Naive thymus-derived CD8-positive, alpha-beta T cell (primary cell): ENCODE measurements at regions not wholly inside any gene's neighbourhood (a gene's known extent, or its start where the extent isn't known, plus 50 kb on each side); places are given as distances from the start of the nearest gene placed in this dataset.

Source experiments
- ATAC-seq, 2 donors: fragments of 150-1000 bp; cut with Tn5 transposase in 1 of 2; sonication (Bioruptor Pico), chemical (Tn5 transposase) in 1 of 2; 1 replicate in 1 of 2; 2 replicates in 1 of 2; pipeline ENCODE4 v1.10.0; 2021; ENCODE audit warnings: mild to moderate bottlenecking in 2 of 2, moderate library complexity in 2 of 2
- POLR2A ChIA-PET: fragments of 350-600 bp; sonication (Branson Sonifier 250); formaldehyde crosslinking; loops from one replicate; lab custom pipeline; 2021; ENCODE audit warnings: antibody characterized with exemption; lab: Charles Lee
- DNase-seq, 10 donors: peaks; one replicate each; pipeline versions ENCODE4 v3.0.0 to v3.0.0-alpha.2; 2020 to 2022
- H3K27ac Mint-ChIP-seq, 10 donors: one replicate each; pipeline ENCODE4 v1.8.0; 2020 to 2022; ENCODE audit warnings: mild to moderate bottlenecking in 10 of 10, mixed read lengths in 10 of 10, moderate library complexity in 4 of 10, inconsistent platforms in 1 of 10
- H3K27me3 Mint-ChIP-seq, 5 donors: one replicate each; pipeline ENCODE4 v1.8.0; 2021 to 2022; ENCODE audit warnings: mixed read lengths in 5 of 5
- H3K36me3 Mint-ChIP-seq, 3 donors: one replicate each; pipeline ENCODE4 v1.8.0; 2020 to 2022; ENCODE audit warnings: mixed read lengths in 3 of 3, mild to moderate bottlenecking in 2 of 3, inconsistent platforms in 1 of 3
- H3K4me1 Mint-ChIP-seq, 4 donors: one replicate each; pipeline ENCODE4 v1.8.0; 2021 to 2022; ENCODE audit warnings: mixed read lengths in 4 of 4
- H3K4me3 Mint-ChIP-seq, 10 donors: one replicate each; pipeline ENCODE4 v1.8.0; 2020 to 2022; ENCODE audit warnings: mild to moderate bottlenecking in 10 of 10, mixed read lengths in 10 of 10, moderate library complexity in 6 of 10, inconsistent platforms in 1 of 10
- H3K9me3 Mint-ChIP-seq, 9 donors: one replicate each; pipeline ENCODE4 v1.8.0; 2020 to 2022; ENCODE audit warnings: mixed read lengths in 9 of 9, mild to moderate bottlenecking in 3 of 9, inconsistent platforms in 1 of 9, moderate library complexity in 1 of 9

DNA sequence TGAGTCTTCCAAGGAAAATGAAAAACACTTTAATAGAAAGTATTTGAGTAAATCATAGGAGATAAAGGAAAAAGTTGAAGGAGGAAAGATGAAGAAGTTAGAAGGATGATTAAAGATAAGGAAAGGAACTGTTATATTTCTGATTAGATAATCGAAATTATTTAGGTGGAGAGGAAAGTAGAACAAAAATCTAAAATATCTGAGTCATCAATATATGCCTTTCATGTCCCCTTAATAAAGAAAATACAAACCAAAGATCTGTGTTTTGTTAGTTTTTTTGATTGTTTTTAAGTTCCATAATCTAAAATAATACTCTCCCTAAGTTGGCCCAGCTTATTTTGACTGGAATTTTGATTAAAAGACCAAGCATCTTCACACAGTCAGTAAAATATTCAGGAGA lies 412.9 kb upstream of the DDX18 start:
- ATAC-seq (no peak), DNase-seq (no peak)
- H3K4me1 Mint-ChIP-seq, result no peaks in the 10 kb centered on the region
- no peak overlapping the region for H3K4me3 Mint-ChIP-seq
- H3K9me3 Mint-ChIP-seq, result peaks cover 0 to 11% (median 6%) of the 10 kb centered on the region in 9 donors
- no peaks in the 10 kb centered on the region for H3K36me3 Mint-ChIP-seq
- H3K27me3 Mint-ChIP-seq, result no peaks in the 10 kb centered on the region
- H3K27ac Mint-ChIP-seq, result no peak overlapping the region
- POLR2A ChIA-PET, result no interaction called here

DNA sequence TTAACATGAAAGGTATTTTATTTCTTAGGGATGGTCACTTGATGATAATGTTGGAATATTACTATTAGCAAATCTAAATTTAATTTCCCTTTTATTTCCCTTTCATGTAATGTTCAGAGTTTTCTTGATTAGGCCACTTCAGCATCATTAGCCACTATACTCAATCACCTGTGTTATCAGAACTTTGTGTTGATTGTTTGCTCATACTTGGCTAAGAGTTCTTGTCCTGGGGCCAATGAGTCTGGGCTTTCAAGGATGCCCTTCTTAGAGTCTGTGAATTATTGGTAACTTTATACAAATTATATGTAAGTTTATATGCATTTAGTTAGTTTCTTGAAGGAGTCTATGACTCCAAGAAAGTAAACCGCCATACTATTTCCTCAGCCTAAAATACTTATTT lies 408.0 kb upstream of the DDX18 start:
- DNase-seq (no peak), ATAC-seq (no peak)
- peaks cover 0 to 29% (median 3%) of the 10 kb centered on the region in 9 donors for H3K9me3 Mint-ChIP-seq
- H3K4me1 Mint-ChIP-seq, result no peaks in the 10 kb centered on the region
- POLR2A ChIA-PET, result no interaction called here
- H3K27ac Mint-ChIP-seq, result no peak overlapping the region
- no peaks in the 10 kb centered on the region for H3K27me3 Mint-ChIP-seq
- H3K36me3 Mint-ChIP-seq, result no peaks in the 10 kb centered on the region
- H3K4me3 Mint-ChIP-seq, result no peak overlapping the region

DNA sequence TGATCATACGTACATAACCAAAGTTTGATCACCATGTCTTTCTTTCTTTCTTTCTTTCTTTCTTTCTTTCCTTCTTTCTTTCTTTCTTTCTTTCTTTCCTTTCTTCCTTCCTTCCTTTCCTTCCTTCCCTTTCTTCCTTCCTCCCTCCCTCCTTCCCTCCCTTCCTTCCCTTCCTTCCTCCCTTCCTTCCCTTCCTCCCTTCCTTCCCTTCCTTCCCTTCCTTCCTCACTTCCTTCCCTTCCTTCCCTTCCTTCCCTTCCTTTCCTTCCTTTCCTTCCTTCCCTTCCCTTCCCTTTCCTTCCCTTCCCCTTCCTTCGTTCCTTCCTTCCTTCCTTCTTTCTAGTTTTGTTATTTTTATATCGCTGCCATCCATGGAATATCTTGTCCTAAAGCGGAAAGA lies 406.7 kb upstream of the DDX18 start:
- H3K4me1 Mint-ChIP-seq, result no peaks in the 10 kb centered on the region
- POLR2A ChIA-PET, result no interaction called here
- H3K27me3 Mint-ChIP-seq, result no peaks in the 10 kb centered on the region
- no peaks in the 10 kb centered on the region for H3K36me3 Mint-ChIP-seq
- H3K9me3 Mint-ChIP-seq, result peaks cover 0 to 29% (median 3%) of the 10 kb centered on the region in 9 donors
- H3K4me3 Mint-ChIP-seq, result no peak overlapping the region
- no peak overlapping the region for H3K27ac Mint-ChIP-seq
- ATAC-seq (no peak), DNase-seq (no peak)

DNA sequence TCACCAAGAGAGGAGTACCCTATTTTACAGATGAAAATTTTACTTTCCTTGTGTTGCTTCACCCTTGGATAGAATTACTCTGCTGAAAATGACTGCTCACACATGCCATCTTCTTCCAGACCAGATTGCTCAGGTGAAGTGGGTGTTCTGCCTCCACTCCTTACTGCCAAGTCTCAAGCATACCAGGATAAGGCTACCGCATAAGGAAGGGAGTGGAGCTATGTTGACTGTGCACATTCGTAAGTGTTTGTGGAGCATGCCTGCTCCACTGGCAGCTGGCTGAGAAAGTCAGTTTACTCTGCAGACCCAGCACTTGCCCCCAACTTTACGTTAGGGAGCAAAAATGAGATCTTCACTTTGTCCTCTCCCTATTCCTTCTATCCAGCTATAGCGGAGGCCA lies 405.0 kb upstream of the DDX18 start:
- Mint-ChIP-seq H3K4me3 (no peak overlapping the region), H3K27ac (no peak overlapping the region), H3K9me3 (peaks cover 0 to 28% (median 4%) of the 10 kb centered on the region in 9 donors), H3K36me3 (no peaks in the 10 kb centered on the region), H3K27me3 (no peaks in the 10 kb centered on the region), H3K4me1 (no peaks in the 10 kb centered on the region)
- DNase-seq (no peak), ATAC-seq (no peak)
- POLR2A ChIA-PET, result no interaction called here

DNA sequence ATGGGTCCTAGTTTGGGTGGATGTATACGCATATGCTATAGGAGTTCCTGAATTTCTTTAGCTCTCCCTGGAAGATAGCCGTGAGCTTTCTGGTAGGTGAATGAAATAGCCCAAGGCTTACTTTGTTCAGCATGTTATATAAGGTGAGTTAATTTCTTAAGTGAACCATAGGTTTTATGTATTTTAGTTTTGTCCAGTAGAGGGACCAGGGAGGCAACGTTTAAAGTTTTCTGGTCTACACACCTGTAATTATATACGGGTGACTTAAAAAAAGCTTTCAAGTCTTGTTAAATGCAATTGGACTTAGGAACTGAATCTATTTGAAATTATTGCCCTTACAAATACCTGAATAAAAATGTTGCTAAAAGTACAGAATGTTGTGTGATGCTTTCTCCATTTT lies 402.5 kb upstream of the DDX18 start:
- POLR2A ChIA-PET, result no interaction called here
- DNase-seq, result no peak
- ATAC-seq, result no peak
- Mint-ChIP-seq H3K27me3 (peaks cover 0 to 4% (median 0%) of the 10 kb centered on the region in 5 donors), H3K9me3 (peaks cover 0 to 18% (median 5%) of the 10 kb centered on the region in 9 donors), H3K27ac (no peak overlapping the region), H3K4me3 (no peak overlapping the region), H3K36me3 (peaks cover 0 to 2% (median 0%) of the 10 kb centered on the region in 3 donors), H3K4me1 (no peaks in the 10 kb centered on the region)

DNA sequence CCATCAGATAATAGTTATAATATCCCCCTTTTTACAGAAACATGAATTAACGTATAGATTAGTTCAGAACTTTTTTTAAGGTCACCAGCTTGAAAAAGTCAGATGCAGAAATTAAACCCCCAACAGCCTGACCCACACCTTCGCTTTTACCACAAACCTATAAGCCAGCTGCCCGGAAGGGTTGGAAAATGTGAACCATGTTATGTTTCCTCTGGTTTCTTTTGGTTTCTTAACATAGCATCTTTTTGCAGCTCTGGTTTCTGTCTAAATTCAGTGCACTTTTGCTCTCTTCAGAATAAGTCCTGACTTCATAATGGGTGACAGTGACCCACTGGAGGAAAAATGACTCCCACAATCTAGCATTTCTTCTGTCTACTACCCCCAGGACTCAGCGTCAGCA lies 381.7 kb upstream of the DDX18 start:
- DNase-seq (no peak), ATAC-seq (no peak)
- POLR2A ChIA-PET, result no interaction called here
- peaks cover 0 to 4% (median 0%) of the 10 kb centered on the region in 5 donors for H3K27me3 Mint-ChIP-seq
- no peak overlapping the region for H3K27ac Mint-ChIP-seq
- no peak overlapping the region for H3K4me3 Mint-ChIP-seq
- peaks cover 0 to 22% (median 7%) of the 10 kb centered on the region in 9 donors for H3K9me3 Mint-ChIP-seq
- no peaks in the 10 kb centered on the region for H3K4me1 Mint-ChIP-seq
- peaks cover 0 to 3% (median 0%) of the 10 kb centered on the region in 3 donors for H3K36me3 Mint-ChIP-seq

DNA sequence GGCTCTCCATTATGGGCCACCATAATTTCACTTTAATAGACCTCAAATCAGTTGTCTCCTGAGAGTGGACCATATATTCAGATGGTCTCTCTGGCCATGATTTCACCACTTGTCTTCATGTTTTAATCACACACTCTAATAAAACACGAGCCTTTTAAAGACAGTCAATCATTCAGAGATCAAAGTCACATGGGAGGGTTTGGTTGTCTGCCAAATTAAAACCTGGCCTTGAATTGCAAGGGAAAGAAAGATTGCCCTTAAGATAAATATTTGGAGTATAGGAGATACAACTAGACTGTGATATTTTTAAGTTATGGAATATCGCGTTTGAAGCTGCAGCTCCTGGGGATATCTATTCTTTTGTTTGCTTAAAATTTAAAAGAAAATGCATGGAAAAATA lies 377.8 kb upstream of the DDX18 start:
- Mint-ChIP-seq H3K4me1 (no peaks in the 10 kb centered on the region), H3K4me3 (no peak overlapping the region), H3K27ac (no peak overlapping the region), H3K36me3 (peaks cover 0 to 3% (median 0%) of the 10 kb centered on the region in 3 donors), H3K27me3 (peaks cover 0 to 4% (median 0%) of the 10 kb centered on the region in 5 donors), H3K9me3 (peaks cover 0 to 22% (median 3%) of the 10 kb centered on the region in 9 donors)
- POLR2A ChIA-PET, result no interaction called here
- DNase-seq (no peak), ATAC-seq (no peak)

DNA sequence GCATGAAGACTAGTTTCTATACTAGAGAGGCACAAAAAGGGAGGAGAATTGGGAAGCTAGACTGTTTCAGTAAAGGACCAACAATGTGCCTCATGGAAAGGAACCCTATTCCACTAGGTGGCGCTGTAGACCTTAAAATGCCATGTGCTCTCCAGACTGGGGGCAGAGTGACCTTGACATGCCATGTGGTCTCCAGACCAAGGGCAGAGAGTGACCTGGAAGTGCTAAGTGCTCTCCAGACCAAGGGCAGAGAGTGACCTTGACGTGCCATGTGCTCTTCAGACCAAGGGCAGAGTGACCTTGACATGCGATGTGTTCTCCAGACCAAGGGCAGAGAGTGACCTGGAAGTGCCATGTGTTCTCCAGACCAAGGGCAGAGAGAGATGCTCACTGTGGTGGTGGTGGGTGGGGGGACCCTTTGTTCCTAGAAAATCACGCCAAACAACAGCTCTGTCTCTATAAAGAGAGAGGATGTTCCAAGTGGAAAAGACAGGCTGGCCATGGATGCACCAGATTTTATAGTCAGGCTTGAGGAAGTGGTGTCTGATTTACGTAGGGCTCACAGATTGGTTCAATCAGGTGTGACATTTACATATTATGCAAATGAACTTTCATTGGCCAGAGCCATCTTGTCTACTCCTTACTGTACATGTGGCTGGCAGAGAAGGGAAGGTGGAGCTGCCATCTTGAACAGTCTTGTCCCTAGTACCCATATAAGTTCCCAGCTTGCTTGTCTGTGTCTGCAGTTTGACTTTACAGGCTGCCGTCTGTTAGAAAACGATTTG lies 344.0 kb upstream of the DDX18 start:
- Mint-ChIP-seq H3K4me3 (no peak overlapping the region), H3K4me1 (no peaks in the 10 kb centered on the region), H3K27me3 (peaks cover 0 to 4% (median 0%) of the 10 kb centered on the region in 5 donors), H3K36me3 (no peaks in the 10 kb centered on the region), H3K9me3 (peaks cover 0 to 23% (median 8%) of the 10 kb centered on the region in 9 donors), H3K27ac (no peak overlapping the region)
- POLR2A ChIA-PET, result no interaction called here
- peak in 1 of 10 donors; percentile 21 for DNase-seq
- no peak for ATAC-seq

DNA sequence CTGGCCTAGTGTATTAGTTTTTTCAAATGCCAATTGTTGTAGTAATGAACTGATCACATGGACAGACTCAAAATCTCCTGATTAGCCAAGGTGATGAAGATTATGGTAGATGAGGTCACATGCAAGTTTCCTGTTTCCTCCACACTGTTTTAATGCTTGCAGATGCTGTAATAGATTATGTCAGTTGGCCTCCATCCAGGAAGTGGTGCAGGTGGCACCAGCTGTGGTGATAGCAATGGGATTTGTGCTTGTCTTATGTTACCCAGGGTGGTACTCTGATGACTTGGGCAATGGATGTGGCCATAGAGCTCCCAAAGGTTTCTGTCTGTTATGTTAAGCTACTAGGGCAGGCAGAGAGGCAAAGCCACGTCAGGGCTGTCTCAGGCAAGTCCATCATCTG lies 332.9 kb upstream of the DDX18 start:
- POLR2A ChIA-PET, result no interaction called here
- Mint-ChIP-seq H3K9me3 (peaks cover 5 to 70% (median 36%) of the 10 kb centered on the region in 9 donors), H3K27ac (no peak overlapping the region), H3K27me3 (no peaks in the 10 kb centered on the region), H3K4me1 (no peaks in the 10 kb centered on the region), H3K4me3 (no peak overlapping the region), H3K36me3 (peaks cover 0 to 7% (median 0%) of the 10 kb centered on the region in 3 donors)
- DNase-seq (no peak), ATAC-seq (no peak)

DNA sequence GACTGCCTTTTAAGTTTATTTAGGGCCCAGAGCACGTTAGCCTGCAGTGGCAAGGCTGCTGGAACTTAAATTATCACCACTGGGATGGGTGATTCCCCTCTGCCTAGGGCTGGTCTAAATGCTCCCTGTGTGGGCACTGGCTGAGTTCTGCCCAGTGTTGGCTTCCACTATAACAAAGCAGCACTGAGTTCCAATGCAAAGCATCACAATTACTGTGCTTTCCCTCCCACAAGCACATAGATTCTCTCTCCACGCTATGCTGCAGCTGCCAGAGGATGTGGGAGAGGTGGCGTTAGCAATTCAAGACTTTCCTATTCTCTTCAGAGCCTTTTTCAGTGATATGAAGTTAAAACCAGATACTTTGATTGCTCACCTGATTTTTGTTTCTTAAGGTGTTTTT lies 328.9 kb upstream of the DDX18 start:
- H3K27me3 Mint-ChIP-seq, result peaks cover 0 to 1% (median 0%) of the 10 kb centered on the region in 5 donors
- POLR2A ChIA-PET, result no interaction called here
- ATAC-seq (no peak), DNase-seq (no peak)
- no peak overlapping the region for H3K27ac Mint-ChIP-seq
- H3K4me1 Mint-ChIP-seq, result no peaks in the 10 kb centered on the region
- no peaks in the 10 kb centered on the region for H3K36me3 Mint-ChIP-seq
- H3K9me3 Mint-ChIP-seq, result peaks cover 2 to 39% (median 20%) of the 10 kb centered on the region in 9 donors
- no peak overlapping the region for H3K4me3 Mint-ChIP-seq

DNA sequence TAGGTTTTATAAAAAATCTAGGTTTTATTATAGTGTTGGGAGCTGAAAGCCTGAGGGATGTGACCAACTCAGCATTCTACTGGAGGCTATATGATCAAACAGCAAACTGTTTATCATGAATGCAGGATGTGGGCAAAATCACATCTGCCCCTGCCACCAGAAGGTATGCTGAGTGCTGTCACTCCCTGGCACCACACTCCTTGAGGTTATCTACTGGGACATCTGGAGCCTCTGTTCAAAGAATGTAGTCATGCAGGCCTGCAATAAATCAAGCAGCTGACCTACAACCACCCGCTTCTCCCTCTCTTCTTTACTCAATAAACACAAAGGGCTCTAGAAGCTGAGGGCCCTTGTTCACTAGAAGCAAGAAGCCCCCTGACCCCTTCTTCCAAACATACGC lies 328.4 kb upstream of the DDX18 start:
- no peak for ATAC-seq
- peaks cover 0 to 1% (median 0%) of the 10 kb centered on the region in 5 donors for H3K27me3 Mint-ChIP-seq
- DNase-seq, result no peak

DNA sequence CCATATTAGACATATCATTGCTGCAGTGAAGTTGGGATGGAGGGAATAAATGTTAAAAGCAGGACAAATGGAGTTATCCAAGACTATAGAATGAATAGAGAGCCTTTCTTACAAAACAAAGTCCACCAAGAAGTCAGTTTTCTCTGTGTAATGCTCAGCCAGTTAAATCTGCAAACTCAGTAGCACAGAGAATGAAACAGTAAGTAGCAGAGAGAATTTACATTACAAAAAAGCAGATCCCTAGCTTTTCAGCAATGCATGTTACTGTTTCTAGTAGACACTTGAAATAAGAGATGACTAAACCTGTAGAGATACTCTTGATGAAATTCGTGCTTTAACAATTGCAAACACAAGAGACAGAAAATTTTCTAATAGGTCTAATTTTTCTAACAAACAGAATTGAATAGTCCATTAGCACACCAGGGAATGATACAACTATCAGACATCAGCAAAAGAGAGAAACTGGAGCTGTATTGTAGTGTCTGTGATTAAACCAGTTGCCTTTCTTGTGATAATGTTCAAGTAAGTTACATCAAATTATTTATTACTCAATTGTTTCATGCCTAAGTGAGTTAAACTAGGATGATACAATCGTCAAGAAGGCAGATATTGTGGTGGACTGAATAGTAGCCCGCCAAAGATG lies 322.2 kb upstream of the DDX18 start:
- Mint-ChIP-seq H3K27ac (no peak overlapping the region), H3K9me3 (peaks cover 0 to 8% (median 2%) of the 10 kb centered on the region in 9 donors), H3K4me1 (no peaks in the 10 kb centered on the region), H3K27me3 (peaks cover 0 to 1% (median 0%) of the 10 kb centered on the region in 5 donors), H3K36me3 (no peaks in the 10 kb centered on the region), H3K4me3 (no peak overlapping the region)
- POLR2A ChIA-PET, result no interaction called here
- DNase-seq (no peak), ATAC-seq (no peak)

More for the DNA sequence above, 328.4 kb upstream of the DDX18 start:
- Mint-ChIP-seq H3K9me3 (peaks cover 2 to 39% (median 20%) of the 10 kb centered on the region in 9 donors), H3K4me1 (no peaks in the 10 kb centered on the region), H3K27ac (no peak overlapping the region), H3K36me3 (no peaks in the 10 kb centered on the region), H3K4me3 (no peak overlapping the region)
- POLR2A ChIA-PET, result no interaction called here

DNA sequence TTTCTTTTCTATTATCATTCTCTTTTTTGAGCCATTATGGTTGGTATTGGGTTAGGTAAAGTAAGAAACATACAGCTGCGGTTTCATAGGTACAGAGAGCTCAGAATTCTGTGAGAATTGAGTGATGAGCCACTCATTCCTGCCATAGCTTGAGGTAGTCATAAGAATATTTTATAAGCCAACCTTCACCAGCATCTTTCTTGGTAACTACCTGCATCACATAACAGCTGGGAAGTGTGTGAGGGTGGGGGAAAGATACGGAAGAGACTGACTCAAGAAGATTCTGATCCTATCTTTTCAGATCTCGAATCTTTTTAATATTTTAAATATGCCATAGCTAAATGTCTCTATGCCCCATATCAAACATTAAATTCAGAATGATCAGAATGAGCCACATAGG lies 313.8 kb upstream of the DDX18 start:
- H3K9me3 Mint-ChIP-seq, result peaks cover 0 to 25% (median 2%) of the 10 kb centered on the region in 9 donors
- no peak for DNase-seq
- H3K4me3 Mint-ChIP-seq, result no peak overlapping the region
- no peak for ATAC-seq
- peaks cover 0 to 3% (median 0%) of the 10 kb centered on the region in 5 donors for H3K27me3 Mint-ChIP-seq
- POLR2A ChIA-PET, result no interaction called here
- H3K36me3 Mint-ChIP-seq, result no peaks in the 10 kb centered on the region
- no peak overlapping the region for H3K27ac Mint-ChIP-seq
- no peaks in the 10 kb centered on the region for H3K4me1 Mint-ChIP-seq
